HG02763 (cell line): ENCODE measurements at regions not wholly inside any gene's neighbourhood (a gene's known extent, or its start where the extent isn't known, plus 50 kb on each side); places are given as distances from the start of the nearest gene placed in this dataset.

ENCODE experiments used
- ATAC-seq: cut with Tn5 transposase; IDR thresholded peaks from one replicate; pipeline ENCODE4 v1.9.1; 2021; ENCODE audit warnings: mild to moderate bottlenecking, moderate library complexity; ENCODE audit not compliant: unreplicated experiment

DNA sequence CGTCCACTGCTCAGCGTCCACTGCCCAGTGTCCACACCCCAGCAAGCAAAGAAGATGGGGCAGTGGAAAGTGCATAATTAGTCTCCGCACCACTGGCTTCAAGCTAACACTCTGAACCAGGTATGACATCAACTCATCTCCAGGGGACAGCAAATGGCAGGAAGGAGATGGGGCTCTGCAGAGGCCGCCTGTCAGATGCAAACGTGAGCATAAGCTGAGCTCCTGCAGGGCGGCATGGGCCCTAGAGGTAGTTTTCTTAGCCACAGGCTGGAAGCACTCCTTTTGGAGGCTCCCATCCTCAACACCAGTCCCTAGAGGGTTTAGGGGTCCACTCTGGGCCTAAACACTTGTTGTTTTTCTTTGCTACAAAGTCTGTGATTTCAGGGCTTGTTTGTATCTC is 335.8 kb upstream of the MKI67 start:
- ATAC-seq: no peak

DNA sequence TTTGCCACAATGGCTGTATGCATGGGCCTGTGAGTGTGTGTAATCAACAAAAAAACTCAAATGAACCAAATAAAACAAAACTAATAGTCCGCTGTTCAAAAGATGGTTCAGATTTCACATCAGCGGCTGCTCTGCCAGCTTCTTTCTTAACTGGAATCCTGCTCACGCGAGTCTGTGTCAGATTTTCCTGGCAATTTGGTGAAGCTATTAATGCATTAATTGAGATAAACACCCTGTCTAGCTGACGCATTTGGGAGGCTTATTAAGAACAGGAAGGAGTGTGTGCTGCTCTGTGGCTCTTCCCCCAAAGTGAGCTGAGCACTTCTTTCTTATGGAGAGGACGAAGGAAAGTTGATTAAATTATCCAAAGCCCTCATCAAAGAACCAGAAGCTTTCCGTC is 336.6 kb upstream of the MKI67 start:
- ATAC-seq: no peak

DNA sequence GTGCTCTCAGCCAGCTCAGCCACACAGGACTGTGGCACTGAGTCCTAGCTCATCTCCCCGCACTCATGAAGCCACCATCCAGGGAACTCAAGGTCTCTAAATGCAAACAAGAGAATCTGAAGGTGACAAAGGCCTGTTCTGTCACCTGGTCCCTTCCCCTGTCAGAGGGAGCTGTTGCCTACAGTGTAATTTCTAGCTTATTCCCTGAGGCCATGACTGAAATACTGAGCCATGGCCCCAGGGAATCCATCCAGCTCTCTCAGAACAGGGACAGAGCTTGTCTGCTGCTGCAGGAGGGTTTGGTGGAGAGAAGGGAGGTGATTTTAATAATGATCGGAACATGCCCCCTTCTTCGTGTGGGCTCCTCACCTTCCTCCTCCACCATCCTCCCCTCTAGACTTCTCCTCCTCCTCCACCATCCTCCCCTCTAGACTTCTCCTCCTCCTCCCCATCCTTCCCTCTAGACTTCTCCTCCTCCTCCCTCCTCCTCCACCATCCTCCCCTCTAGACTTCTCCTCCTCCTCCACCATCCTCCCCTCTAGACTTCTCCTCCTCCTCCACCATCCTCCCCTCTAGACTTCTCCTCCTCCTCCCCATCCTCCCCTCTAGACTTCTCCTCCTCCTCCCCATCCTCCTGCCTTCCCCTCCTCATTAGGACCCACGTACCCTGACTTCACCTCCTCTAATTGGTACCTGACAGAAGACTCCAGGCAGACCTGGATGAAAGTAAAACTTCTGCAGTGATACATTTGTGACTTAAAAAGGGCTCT is 338.0 kb upstream of the MKI67 start:
- ATAC-seq: no peak

DNA sequence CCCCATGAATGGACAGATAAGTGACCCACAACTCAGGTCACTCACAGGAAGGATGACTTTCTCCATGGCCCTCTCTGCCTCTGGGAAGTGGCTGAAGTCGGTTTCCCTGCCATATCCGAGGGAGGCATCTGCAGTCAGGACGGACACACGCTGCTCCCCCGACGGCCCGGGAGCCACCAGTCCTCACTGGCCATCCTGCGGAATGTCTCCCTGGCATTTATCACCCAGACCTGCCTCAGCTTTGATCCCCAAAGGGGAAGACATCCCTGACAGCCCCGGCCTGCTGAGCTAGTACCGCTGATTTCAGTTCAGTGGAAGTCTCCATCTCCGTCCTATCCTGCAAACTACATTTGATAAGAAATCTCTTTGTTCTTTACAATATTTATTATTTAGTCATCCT is 339.5 kb upstream of the MKI67 start:
- ATAC-seq: no peak

DNA sequence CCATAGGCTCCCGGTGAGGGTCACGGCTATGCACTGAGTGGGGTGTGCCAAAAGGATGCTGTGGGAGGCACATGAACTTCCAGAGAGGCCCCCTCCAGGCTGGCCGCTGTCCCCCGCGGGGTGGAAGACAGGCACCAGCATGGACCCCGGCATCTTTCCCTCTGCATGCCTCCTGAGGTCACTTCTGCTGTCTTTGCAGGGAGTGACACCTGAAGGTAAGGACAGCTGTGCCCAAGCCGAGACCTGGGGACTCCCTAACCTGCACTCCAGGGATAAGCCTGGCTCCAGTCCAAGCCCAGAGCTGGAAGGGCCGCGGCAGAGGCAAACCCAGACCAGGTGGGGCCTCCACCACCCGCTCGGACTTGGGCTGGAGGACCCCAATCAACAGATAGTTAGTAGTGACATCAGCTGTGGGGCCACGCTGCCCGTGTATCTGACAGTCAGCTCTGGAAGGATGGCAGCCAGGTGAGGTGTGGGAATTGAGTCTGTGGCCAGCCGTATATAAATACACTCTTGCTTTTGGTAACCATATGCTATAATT is 340.7 kb upstream of the MKI67 start:
- ATAC-seq: no peak

DNA sequence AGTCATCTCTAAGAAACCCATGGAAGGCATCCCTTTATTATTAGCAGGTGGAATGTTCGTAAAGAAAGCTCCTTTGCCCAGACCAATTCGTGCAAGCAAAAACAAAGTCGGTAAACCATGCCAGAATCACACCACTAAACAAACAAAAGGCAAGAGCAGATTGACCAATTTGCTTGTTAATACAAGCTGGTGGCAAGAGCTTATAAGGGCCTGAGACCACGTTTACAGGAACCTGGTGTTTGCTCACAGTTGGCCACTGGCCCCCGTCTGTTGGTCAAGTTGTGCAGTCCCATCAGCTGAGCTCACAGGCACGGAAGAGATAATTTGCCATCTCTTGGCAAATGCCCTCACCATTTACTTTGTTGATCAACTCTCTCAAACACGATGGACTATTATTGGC is 342.2 kb upstream of the MKI67 start:
- no peak for ATAC-seq

DNA sequence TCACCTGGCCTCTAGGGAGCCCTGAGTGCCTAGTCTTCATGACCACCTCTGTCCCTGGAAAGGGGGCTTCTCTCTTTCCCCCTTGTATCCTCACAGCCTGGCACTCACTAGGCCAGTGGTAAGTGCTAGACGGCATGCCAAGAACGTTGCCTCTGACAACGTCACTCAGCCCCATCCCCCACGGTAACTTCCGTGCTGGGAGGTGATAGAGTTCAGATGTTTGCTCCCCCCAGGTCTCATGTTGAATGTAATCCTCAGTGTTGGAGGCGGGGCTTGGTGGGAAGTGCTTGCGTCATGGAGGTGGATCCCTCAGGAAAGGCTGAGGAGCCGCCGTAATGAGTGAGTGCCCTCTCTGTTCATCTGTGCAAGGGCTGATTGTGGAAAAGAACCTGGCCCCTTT is 343.3 kb upstream of the MKI67 start:
- no peak for ATAC-seq

DNA sequence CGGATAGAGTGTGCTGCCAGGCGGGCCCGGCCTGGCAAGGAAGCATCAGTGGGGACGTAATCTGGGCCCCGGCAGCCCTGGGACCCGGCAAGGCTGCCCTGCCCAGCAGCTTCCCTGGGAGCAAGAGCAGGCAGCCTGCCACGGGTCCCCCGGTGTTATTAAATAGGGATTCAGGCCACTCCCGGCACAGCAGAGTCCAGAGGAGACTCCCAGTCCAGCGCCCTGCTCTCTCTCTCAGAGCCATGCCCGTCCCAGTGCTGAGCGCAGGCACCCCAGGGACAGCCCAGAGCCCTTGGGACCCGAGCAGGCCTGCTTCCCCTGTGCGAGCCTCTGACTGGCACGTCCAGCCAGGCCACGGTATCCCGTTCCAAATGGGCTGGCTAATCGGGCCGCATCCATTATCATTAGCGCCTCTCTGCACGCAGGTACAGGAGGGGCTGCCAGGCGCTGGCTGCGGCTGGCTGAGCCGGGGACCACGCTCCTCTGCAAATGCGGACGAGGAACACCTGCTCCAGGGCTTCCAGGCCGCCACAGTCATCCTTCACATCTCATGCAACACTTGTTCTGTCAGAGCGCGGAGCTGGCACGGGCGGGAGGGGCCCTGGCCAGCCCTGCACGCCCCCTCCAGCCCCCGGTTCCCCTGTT is 344.2 kb upstream of the MKI67 start:
- ATAC-seq: no peak

DNA sequence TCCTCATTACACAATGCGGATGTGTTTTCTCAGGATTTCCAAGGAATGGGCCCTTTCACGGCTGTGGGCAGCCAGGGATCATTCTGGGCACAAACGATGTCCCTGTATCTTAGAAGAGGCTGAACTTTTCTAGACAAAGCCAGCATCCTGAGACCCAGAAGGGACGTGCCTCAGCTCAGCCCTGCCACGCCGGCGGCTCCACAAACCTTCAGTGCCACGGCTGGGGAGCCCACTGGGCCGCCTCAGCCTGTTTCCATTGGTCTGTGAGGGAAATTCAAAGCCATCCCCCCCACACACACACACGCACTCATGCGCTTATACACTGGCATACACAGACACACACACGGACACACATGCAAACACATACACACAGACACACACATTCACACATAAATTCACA is 344.9 kb upstream of the MKI67 start:
- no peak for ATAC-seq

DNA sequence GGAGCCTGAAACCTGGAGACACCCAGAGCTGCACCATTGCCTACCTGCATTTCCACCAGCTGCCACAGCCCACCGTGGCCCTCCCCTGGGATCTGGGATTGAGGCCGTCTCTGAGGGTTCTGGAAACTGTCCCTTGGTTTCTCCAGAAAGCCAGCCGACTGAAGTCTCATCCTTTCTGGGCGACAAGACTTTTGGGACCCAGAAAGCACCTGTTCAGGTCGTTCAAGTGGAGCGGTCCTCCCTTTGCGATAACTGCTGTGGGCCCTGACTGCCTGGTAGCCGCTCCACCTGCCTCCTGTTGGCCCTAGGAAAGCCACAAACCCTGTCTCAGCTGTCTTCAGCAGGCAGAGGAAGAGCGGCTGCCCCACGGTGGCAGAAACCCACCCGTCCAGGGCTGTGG is 346.0 kb upstream of the MKI67 start:
- no peak for ATAC-seq

DNA sequence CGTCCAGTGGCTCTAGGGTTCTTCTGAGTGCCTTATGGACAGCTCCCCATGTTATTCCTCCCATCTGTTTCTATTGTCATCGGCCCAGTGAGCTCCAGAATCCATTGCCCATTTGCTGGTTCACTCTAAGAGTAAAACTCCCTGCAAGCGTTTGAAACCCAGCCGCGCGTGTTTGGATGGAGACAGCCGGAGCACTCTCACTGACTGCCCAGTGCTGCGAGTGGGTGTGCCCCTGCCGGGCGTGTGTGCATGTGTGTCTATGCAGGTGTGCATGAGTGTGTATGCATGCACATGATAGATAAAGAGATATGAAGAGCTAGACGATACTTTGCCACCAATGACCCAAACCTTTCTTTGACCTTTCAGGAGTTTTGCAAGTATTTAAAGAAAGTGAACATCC is 347.2 kb upstream of the MKI67 start:
- no peak for ATAC-seq

DNA sequence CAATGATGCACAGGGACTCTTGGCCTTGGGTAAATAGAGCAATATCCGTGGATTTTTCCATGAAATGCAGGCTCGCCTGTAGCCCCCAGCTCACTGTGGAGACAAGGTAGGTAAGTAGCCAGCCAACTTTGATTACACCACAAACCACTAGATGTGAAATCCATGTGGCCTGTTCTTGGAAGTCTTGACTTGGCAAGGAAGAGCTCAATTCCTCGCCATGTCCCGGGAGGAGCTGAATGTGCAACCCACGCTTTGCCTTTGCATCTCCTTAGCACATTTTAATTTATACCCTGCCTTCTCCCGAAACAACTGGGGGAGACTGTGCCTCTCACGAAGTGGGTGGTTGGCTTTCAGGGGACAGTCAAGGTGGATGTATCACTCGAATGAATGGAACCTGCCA is 347.7 kb upstream of the MKI67 start:
- no peak for ATAC-seq

DNA sequence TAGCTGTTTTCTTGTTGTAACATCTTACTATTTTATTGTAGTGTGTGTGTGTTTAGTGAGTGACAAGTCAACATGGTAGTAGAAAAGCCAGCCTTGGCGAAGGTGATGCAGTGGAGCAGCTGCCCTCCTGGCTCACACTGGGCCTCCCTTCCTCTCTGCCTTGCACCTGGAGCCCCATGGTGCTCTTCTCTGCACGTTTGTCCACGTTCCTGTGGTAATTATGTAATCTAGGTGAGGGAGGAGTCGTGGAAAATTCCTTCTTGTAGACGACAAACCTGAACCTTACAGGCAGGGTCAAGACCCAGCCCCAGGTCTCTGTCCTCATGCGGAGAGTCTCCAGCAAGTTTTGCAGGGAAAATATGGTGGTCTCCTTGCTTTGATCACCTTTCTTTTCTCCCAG is 348.3 kb upstream of the MKI67 start:
- ATAC-seq: no peak

DNA sequence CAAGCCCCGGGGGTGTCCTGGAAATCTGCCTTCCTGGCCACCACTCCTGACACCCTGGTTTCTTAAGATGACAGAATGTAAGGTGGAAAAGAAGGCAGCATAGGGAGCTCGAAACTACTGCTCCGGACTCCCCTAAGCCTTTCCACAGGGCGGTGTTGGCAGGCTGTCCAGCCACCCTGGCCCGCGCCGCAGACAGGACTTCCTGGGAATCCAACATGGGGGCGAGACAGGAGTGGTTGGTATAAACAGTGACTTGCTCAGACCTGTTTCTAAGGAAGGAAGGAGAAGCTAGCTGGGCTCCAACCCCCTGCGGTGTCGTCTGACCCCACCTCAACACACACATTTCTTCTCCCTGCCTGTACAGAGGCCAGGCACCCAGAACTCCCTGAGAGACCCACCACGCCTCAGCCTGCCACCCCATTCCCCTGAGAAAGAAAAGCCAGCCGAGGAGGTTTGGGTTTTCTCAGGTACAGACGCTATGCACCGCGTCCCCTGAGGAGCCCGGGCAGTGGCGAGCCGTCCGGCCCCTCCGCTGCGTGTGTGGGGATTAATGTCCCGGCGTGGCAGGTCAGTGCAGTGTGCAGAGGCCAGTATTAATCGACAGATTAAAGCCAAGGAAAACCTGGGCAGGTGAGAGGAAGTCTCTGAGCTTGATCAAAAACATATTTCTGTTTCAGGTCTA is 349.6 kb upstream of the MKI67 start:
- ATAC-seq: no peak

DNA sequence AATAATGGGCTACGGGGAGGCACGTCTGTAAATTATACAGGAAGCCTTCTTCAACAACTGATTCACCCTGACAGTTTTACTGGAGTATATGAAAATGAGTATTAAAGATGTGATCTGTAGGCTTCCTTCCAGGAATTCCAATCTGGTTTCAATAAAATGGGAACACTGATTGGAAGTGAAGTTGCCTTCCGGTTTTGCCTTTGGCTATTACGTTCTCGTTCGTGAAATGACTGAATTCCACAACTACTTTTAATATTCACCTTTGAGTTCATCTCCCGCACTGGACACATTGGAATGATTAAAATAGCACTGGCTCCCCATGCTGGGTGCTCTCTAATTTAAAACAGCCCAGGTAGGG is 350.1 kb upstream of the MKI67 start:
- no peak for ATAC-seq

DNA sequence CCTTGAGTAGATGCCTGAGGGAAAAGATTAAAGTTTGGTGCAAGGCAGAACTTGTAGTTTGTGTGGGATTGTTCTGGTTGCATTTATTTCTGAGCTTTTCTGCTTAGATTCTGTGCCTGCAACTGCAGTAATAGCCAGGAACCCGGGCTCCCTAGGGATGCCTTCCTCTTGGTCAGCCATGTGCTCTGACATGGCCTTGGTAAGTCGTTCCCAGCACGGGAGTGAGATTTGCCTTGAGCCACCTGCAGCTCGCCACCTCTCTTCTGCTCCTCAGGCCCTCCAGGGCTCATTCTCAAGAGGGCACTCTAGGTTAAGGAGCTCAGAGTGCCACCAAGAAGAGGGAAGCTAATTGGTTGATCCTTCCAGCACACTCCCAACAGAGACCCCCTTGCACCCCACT is 350.6 kb upstream of the MKI67 start:
- no peak for ATAC-seq

DNA sequence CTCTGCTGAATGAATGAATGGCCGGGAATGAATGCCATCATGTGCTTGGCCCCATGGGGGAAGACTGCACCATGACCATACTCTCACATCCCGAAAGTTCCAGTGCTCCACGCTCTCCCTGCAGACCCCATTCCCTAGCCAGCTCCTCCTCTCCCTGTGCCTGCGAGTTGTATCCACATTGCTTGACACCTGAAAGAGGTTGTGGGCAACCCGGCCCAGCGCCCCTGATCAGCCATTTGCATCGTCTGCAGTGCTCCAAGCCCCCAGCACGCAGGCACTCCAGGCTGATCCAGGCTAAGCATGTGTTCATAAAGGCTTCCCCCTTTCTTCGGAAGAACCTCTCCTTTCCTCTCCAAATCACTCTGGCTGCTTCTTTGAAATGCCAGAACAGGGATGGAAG is 354.4 kb upstream of the MKI67 start:
- ATAC-seq: no peak

DNA sequence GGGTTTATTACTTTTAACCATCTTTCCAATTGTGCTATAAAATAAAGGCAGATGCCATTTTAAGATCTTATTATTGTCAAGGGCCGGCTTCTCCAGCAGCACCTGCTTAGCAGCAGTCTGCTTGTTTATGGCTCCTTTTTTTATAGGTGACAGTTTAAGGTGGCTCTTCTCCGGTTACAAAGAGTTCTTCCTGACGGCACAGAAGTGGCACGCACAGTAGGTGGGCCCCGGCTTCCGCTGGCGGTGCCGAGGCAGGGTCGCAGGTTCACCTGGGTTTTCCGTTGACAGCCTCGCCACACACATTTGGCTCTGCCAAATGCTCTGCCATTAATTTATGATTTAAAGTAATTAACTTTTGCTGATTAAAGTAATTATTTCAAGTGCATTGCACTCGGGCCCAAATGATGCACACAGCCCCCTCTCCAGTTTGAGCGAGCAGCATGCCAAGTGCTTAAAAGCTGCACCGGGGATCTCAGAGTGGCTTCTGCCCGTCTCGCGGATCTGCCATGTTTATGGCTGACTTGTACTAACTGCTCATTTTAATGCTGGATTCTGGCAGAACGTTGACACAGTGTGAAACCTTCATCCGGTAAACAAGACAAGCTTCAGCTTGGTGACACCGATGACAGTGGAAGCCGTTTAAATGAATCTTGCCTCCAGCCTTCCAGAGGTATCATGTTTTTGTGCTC is 355.1 kb upstream of the MKI67 start:
- no peak for ATAC-seq

DNA sequence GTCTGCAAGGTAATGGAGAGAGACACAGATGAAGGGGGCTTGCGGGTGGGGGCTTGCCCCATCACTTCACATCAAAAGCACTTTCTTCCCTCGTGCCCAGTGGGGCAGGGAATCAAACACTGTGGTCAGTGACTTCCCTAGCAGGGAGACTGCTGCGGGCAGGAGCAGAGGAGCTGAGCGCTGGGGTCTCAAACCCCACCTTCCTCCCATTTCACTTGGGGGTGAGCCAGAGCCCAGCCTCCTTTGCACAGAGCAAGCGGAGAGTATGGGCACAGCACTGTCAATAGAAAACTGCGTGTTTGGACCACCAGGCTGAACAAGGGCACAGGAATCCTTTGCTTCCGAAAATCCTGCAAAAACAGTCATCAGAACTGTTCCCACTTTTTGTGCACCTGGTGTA is 355.8 kb upstream of the MKI67 start:
- ATAC-seq: no peak

DNA sequence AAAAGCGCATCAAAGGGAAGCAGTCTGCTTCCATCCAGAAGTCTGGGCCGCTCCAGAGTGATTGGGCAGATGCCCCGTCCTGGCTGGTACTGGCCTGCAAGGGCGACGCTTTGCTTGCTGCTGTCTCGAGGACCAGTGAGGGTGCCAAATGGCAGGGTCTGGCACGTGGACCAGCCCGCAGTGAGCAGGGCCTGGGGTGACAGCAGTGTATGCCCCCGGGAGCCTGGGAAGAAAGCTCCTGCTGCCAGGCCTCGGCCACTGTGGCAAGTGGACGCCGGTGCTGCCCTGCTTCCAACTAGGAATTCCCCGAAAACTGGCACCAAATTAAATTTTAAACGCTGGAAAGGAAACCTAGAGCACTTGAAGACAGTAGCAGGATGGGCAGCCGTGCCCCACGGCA is 357.0 kb upstream of the MKI67 start:
- ATAC-seq: no peak

DNA sequence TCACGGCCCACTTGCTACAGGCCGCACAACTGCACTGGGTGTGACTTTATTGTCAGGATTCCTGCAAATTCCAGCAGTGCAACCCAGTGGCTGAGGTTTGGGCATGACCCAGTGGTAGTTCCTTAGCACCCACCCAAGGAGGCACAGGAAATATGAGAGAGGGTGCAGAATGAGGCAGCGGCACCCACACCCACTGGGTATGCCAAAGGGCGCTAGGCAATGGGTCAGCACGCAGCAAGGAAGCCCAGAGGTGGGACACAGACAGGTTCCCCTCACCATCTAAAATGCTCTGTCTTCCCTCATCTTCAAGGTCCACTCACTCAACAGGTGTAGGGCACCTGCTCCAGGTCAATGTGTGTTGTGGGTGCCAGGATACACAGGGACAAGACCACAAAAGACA is 357.8 kb upstream of the MKI67 start:
- no peak for ATAC-seq
